HG03108 (cell line): ENCODE measurements at regions not wholly inside any gene's neighbourhood (a gene's known extent, or its start where the extent isn't known, plus 50 kb on each side); places are given as distances from the start of the nearest gene placed in this dataset.

Experiments used
- ATAC-seq: cut with Tn5 transposase; IDR thresholded peaks from one replicate; pipeline ENCODE4 v1.9.1; 2021; ENCODE audit warnings: moderate library complexity; ENCODE audit not compliant: unreplicated experiment

DNA sequence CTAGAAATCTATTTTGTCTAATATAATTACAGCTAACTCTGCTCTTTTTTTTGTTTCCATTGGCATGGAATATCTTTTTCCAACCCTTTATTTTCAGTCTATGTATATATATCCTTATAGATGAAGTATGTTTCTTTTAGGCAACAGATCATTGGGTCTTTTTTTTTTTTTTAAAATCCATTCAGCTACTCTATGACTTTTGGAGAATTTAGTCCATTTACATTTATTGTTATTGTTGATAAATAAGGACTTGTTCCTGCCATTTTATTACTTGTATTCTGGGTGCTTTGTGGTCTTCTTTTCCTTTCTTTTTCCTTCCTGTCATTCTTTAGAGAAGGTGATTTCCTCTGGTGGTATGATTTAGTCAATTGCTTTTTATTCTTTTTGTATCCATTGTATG lies 296.8 kb downstream of the SMARCA2 start:
- ATAC-seq, result no peak

GRCh38 chr9:2313512-2313911 lies 298.4 kb downstream of the SMARCA2 start:
- no peak for ATAC-seq

- ATAC-seq, result no peak
Observed at GRCh38 chr9:2317591-2317990, 302.4 kb downstream of the SMARCA2 start.

GRCh38 chr9:2319421-2319820 lies 302.2 kb upstream of the VLDLR start:
- no peak for ATAC-seq

GRCh38 chr9:2320114-2320513 lies 301.5 kb upstream of the VLDLR start:
- no peak for ATAC-seq

GRCh38 chr9:2320632-2321031 lies 301.0 kb upstream of the VLDLR start:
- ATAC-seq, result no peak

DNA sequence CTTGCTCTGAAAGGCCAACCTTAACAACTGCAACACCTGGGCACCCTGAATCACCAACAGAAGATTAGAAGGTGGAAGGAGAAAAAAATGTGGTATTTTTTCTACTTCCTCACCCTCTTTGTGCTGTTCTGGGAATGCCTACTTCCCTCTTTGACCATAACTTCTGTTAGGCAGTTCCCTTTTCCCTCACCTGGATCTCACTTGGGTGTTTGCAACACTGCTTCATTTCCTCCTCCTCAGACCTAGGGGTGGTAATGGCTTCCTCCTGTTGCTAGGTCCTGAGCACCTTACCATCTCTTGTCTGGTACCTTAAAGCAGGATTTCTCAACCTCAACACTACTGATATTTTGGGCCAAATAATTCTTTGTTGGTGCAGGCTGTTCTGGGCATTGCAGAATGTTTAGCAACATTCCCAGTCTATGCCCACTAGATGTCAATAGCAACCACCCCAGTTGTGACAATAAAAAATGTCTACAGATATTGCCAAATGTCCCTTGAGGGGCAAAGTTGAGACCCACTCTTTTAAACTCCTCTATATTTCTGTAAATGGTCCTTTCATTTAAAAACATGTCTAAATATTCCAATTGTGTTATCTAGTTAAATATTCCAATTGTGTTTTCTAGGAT lies 300.0 kb upstream of the VLDLR start:
- ATAC-seq, result no peak

- ATAC-seq, result no peak
Observed at GRCh38 chr9:2324742-2325141, 296.8 kb upstream of the VLDLR start.

- no peak for ATAC-seq
Observed at GRCh38 chr9:2332663-2333062, 288.9 kb upstream of the VLDLR start.

DNA sequence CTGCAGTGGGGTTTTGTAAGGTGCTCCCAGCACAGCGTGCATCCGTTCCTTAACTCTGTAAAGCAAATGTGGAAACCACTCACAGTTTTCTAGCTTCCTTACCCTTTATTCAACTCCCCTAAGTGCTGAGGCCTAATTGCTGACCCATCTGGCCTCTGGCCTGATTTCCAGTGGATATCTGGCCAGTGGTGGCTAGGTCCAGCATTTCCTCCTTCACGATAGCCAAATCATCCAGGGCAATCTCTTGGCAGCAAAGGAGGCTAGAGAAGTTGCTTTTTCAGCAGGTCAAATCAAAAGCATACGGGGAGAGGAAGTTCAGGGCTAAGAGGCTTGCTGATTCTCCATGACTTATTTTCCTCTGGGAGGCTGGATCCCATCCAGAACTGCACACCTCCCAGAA lies 286.3 kb upstream of the VLDLR start:
- ATAC-seq, result no peak

GRCh38 chr9:2336055-2336454 lies 285.5 kb upstream of the VLDLR start:
- ATAC-seq, result no peak

GRCh38 chr9:2337131-2337530 lies 284.5 kb upstream of the VLDLR start:
- ATAC-seq, result no peak

DNA sequence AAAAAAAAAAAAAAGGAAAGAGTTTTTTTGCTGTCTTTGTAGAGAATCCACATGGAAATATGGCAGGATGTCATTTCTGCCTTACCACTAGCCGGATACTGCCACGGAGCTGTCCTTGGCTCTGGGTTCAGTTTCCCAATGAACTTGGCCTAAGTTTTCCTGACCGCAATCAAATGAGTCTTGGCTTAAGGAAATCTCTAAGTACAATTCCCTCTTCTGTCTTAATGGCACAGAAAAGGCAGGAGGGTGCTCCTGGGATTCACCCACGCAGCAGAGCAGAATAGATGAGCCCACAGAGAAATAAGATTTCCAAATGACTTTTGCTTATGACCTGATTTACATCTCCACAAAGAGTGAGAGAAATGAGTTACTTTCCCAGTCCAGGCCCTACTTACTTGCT lies 284.0 kb upstream of the VLDLR start:
- ATAC-seq, result no peak

- ATAC-seq, result no peak
Observed at GRCh38 chr9:2338777-2339365, 282.7 kb upstream of the VLDLR start.

- ATAC-seq, result no peak
Observed at GRCh38 chr9:2339416-2339815, 282.2 kb upstream of the VLDLR start.

DNA sequence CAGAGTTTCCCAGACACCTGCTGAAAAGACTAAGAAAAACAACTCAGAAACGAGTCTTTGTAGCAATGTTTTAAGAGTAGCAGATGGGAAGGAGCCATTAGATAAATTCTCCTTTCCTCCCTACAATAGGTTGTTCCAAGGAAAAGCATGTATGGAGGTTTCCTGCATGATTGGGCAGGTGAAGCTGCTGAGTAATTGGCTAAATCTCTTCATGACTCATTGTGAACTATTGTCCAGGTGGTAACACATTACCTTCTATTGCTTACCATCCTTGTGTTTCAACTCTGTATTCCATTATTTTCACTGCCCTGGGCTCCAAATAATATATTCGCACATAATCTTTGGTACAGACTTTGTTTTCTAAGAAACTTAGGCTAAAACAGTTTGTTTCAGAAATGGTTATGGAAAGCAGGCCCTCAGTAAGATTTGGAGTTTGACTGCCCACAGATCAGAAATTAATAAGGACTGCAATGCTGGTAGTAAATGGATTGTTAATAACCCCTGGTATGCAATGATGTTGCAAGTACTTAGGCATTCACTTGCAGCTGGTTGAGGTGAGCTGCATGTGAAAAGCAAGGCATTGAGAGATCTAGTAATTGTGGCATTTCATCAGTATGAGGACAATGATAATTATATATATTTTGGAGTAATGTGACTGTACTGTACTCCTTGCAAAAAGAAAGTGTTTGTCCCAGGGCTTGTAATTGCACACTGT lies 281.4 kb upstream of the VLDLR start:
- ATAC-seq, result no peak

- no peak for ATAC-seq
Observed at GRCh38 chr9:2341126-2341525, 280.5 kb upstream of the VLDLR start.

DNA sequence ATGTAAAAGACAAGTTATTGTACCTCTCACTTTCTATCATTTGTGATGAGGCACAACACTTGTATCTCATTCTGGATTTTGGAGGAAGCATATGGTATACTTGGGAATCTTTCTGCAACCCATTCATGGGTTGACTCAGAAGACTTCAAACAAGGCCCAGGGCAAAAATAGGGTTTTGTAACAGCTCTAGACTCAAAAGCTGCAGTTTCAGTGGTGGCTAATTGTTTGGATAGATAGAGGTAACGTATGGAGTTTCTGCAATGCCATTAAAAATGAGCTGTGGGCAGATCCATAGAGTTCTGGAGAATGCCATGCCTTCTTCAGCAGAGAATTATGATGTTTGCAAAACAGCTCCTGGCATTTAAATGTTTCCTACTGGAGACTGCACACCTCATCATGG lies 279.6 kb upstream of the VLDLR start:
- ATAC-seq, result no peak

DNA sequence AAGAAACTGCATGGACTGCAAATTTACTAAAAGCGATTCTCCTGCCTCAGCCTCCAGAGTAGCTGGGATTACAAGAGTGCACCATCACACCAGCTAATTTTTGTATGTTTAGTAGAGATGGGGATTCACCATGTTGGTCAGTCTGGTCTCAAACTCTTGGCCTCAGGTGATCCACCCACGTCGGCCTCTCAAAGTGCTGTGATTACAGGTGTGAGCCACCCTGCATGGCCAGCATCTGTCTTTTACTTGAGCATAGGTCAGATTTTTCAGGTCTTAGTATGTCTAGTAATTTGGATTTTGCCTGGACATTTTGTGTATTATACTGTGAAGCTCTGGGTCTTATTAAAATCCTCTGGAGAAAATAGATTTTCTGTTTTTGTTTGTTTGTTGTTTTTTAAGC lies 277.8 kb upstream of the VLDLR start:
- ATAC-seq, result no peak

- no peak for ATAC-seq
Observed at GRCh38 chr9:2344436-2344835, 277.2 kb upstream of the VLDLR start.

GRCh38 chr9:2345013-2345412 lies 276.6 kb upstream of the VLDLR start:
- no peak for ATAC-seq

GRCh38 chr9:2346277-2346913 lies 275.2 kb upstream of the VLDLR start:
- ATAC-seq, result no peak
